Fibroblast of upper back skin (primary cell): ENCODE measurements at regions not wholly inside any gene's neighbourhood (a gene's known extent, or its start where the extent isn't known, plus 50 kb on each side); places are given as distances from the start of the nearest gene placed in this dataset.
A peak's percentile ranks its signal among the peaks of the same experiment; 100 is the strongest.
"Not testable (repeated sequence)": the region's sequence is repeated elsewhere in the genome, so short reads cannot be mapped to it uniquely, and the experiment has no call there.

Experiments used
- DNase-seq: peaks from one replicate; pipeline ENCODE4 v3.0.0-alpha.2; 2013

GRCh38 chr2:167745667-167746066 lies 501.7 kb downstream of the STK39 start:
- DNase-seq, result no peak

GRCh38 chr2:167739921-167740320 lies 507.5 kb downstream of the STK39 start:
- DNase-seq, result not testable (repeated sequence)

DNA sequence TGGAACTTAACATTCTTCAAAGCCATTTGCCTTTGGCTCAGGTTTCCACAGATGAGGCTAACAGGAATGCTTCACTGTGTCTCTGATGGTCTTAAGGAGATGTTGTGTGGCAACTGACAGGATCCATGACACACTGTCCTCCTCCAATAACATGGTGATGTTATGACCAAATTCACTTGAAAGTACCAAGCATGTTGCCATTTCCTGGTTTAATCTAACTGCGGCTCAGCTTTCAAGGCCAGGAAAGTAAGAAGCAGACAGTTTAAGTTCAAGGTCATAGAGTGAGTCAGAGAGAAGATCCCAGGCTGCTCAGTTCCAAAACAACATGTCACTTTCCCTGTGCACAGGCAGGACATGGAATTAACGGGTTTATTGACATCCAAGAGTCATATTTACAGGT lies 513.6 kb downstream of the STK39 start:
- no peak for DNase-seq

GRCh38 chr2:167732326-167732725 lies 515.1 kb downstream of the STK39 start:
- no peak for DNase-seq

DNA sequence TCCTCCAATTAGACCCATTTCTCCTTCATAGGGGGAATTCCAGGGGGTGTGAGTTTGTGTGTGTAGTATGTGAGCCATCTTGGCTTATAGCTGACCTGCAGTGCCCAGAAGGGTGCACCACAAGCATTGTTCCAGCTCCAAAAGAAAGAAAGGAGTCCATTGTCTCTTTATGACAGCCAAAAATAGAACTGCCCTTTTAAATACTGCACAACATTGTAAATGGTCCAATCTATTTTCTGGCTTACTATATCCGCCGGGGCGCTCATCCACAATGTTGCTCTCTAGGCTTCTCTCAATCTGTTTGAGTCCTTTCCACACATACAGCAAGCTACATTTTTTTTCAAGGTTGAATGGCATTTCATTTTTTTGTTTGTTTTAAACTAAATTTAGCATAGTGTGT lies 517.5 kb downstream of the STK39 start:
- DNase-seq, result no peak

DNA sequence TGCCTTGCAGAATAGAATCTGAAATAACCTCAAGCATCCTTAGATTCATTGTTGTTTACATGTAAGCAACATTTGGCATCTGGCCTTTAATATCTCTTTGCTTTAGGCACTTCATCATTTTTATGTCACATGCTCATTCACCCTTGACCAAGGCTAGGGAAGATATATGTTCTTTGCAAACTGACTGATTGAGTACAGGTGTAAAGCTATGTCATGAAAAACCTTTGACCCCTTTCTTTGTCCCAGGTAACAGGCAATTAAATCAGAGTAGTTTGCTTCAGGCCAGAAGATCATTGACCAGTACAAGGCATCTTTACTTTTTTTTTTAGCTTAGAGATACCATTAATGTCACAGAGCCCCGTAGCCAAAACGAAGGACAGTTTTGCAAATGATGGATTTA lies 520.6 kb downstream of the STK39 start:
- no peak for DNase-seq

DNA sequence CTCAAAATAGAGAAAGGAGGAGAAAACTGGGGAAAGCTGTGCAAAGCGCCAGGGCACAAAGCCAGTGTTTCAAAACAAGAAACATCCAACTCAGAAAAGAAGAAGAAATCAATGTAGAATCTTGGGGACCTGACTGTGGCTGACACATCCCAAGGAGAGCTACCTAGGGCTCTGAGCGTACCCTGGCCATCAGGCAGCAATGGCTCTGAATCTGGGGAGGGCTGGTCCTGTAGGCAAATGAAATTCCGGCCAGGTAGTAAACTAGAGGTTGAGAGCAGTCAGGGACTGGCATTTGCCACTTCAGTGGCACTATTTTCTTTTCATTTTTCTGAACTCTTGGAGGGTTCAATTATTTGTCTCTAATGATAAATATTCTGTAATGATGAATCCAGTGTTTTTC lies 525.8 kb downstream of the STK39 start:
- no peak for DNase-seq

DNA sequence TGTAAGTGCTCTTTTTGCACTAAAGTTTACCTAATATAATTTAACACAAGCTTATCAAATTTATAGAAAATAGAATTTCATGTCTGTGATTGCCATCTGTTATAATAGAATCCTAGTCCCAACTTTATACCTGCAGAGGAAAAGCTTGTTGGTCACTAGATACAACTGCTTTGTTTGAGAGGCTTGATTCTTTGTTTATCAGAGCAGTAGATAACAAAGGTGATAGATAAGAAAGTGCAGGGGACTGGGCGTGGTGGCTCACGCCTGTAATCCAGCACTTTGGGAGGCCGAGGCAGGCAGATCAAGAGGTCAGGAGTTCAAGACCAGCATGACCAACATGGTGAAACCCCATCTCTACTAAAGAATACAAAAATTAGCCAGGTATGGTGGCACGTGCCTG lies 528.0 kb downstream of the STK39 start:
- DNase-seq, result no peak

GRCh38 chr2:167718560-167718959 lies 528.8 kb downstream of the STK39 start:
- DNase-seq, result no peak

DNA sequence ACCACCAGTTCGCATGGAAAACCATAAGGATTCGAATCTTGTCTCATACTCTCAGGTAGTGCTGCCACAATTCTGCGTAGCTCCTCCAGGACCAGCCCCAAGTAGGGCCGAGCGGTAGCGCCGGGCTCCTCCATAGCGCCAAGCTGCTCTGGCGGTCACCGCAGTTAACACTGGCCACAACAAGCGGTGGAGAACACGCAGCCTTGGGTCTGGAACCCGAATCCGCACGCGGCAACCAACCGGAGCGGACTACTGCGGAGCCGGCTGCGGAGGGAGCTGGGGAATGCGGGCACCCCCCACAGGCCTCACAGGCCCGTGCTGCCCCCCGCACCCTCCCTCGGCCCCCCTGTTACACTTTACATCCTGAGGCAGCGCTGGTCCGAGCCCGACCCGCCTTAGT lies 531.5 kb downstream of the STK39 start:
- no peak for DNase-seq

- DNase-seq, result not testable (repeated sequence)
Measured at GRCh38 chr2:167715498-167715897, 531.9 kb downstream of the STK39 start.

DNA sequence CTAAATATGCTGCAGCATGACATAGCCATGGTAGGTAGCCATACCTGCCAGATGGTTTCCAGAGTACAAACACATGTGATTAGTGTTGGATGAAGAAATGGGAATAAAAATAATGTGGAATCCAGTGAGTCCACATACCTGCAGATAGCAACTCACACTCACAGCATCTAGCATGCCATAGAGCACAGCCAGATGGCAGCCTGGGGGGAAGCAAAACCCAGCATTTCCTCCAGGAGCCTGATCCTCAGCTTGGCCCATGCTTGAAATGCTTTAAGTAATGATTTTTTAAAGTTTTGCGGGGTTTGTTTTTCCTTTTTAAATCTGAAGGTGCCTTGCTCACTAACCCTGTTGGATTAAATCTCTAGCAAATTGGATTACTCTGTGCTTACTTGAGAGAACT lies 535.1 kb downstream of the STK39 start:
- no peak for DNase-seq

GRCh38 chr2:167708998-167709397 lies 538.4 kb downstream of the STK39 start:
- DNase-seq, result no peak

DNA sequence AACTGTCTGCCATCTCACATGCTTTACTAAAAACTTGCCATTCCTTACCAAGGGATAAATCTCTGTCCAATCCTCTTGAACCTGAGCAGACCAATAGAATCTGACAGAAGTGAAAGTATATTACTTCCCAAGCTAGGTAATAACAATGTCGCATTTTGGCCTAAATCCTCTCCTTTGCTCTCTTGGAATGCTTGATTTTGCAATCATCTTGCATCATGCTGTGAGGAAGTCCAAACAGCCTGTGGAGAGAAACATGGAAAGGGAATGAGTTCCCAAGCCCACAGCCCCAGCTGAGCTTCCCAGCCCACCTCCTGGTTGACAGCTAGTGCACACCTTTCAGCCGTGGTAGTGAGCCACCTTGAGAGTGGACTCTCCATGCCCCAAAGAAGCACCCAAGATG lies 540.6 kb downstream of the STK39 start:
- DNase-seq, result peak; percentile 7

GRCh38 chr2:167703441-167703840 lies 544.0 kb downstream of the STK39 start:
- no peak for DNase-seq

- DNase-seq, result no peak
Measured at GRCh38 chr2:167702227-167702626, 545.2 kb downstream of the STK39 start.

DNA sequence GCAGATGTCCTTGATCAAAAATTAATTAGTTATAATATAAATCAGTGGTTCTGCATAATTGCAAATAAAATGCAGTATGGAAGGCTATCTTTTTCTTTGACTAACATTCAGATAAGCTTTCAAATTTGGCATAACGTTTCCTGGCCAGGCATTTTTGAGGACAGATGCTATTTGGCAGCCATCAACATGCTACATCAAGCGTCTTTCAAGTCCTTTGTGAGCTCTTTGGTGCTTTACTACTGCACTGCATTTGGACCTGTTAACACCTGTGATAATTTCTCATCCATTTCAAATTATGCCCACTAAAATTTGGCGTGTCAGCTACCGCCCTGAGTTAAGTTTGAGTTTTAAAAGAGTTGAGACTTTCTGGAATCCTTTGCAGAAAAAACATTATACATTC lies 545.7 kb downstream of the STK39 start:
- DNase-seq, result no peak

GRCh38 chr2:167697948-167698347 lies 549.4 kb downstream of the STK39 start:
- DNase-seq, result no peak

GRCh38 chr2:167697194-167697593 lies 550.2 kb downstream of the STK39 start:
- DNase-seq, result no peak

DNA sequence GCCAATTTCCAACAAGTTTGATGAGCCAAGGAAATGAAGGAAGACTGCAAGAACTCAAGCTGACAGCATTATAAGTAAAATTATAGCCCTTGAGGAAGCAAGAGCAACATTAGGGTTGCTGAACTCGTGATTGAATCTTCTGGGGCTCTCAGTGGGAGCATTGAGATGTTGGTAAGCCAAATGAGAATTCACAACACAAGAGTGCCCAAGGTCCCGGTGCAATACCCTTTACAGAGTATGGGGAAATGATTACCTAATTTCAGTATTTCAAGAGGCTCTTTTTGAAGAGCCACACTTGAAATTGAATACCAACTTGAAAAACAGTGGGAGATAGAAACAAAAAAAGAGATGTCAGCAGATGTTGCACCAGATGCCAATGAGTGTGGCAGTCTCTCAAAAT lies 554.5 kb downstream of the STK39 start:
- DNase-seq, result no peak

DNA sequence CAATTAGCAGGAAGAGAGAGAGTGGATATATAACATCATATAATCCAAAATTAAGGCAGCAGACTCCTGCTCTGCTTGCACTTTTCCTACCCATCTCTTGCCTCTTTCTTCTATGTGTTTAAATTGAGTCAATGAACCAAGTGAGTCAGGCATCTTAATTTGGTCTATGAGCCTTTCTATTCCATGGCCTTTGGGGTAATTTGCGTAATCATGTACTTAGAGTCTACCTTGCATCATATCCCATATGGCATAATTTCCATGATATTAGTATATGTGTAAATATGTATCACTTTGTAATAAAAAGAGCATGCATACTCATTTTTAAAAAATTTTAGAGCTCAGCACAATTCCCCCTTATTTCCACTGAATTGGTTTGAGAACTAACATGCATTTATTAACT lies 555.2 kb downstream of the STK39 start:
- DNase-seq, result no peak

- DNase-seq, result no peak
Measured at GRCh38 chr2:167689444-167689843, 558.0 kb downstream of the STK39 start.

DNA sequence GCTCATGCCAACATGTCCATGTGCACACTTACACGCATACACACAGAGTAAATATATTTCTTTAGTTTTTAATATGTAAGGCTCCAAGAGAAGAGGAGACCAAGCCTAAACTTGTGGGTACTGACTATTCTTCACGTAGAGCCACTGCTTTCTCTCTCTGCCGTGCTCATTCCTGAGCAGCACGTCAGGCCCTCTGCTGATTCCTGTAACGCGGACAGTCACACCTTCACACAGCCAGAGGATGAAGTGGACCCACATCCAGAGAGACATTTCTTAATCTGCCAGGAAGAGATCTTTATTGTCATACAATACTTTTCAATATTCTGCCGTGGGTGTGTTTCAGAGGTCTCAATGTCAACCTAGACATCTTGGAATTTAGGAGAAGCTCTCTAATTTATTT lies 560.7 kb downstream of the STK39 start:
- no peak for DNase-seq

DNA sequence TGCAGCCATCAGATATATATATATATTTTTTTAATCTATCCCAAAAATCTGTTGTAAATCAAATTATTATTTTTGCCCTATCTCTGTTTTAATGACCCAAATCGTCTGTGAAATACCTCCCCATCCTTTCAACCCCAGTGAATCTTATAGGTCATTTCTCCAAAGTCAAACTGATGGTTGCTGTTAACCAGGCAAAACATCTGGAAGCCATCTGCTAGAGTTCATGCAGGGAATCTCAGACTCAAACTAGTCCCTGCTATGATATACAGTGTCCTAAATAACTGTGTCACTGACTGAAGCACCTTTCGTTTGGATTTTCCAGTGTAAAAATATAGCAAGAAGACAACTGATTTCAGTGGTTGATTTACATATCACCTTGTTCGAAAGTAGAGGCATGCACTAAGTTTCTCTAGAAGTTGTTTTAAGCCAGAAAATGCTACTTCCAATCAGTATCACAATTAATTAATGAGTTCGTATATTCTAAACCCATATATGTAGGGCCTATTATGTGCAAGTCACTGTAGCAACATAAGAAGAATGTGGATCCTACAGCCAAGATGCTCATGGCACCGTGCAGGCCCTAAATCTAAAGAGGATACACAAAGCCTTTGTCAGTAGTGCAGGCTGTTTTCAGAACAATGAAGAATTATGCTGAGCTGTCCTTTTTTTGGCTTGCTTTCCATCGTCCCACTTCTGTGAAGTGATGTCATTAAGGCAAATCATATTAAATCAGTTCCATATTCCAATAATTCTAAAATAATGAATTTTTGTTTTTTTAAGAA lies 566.0 kb downstream of the STK39 start:
- no peak for DNase-seq

DNA sequence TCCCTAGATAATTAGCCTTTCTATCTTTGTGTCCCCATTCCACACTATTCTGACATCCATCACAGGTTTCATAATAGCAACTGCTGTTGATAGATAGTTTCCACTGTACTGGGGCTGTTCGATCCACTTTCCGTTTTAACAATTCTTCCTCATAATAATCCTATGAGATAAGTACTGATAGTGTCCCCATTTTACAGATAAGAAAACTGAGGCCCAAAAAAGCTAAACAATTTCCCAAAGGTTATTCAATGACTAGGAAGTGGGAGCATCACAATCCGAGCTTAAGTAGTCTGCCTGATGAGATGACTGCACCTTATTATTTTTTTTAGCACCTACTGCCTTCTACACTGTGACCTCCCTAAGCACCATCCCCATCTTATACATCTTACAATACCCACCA lies 569.2 kb downstream of the STK39 start:
- DNase-seq, result no peak
